K562 (cell line): ENCODE measurements at regions not wholly inside any gene's neighbourhood (a gene's known extent, or its start where the extent isn't known, plus 50 kb on each side); places are given as distances from the start of the nearest gene placed in this dataset.

Source experiments
- ATAC-seq: fragments of 200-7000 bp; cut with Tn5 transposase; 3 replicates; pipeline ENCODE4 v1.9.1; 2020; ENCODE audit warnings: moderate library complexity
- BruUV-seq: library from RNA; stranded (reverse); fragments of 400-500 nt; replicated peaks from 2 replicates; lab custom pipeline; 2021; lab: Mats Ljungman, UMichigan
- CTCF ChIA-PET: fragments of 300-600 bp; formaldehyde crosslinking; extraction: SDS; loops from one replicate; lab custom pipeline; 2021; ENCODE audit warnings: low intra/inter-chr PET ratio; lab: Yijun Ruan, JAX
- POLR2A ChIA-PET: fragments of 300-600, 350-650 bp; sonication (Branson Sonifier 250); formaldehyde crosslinking; extraction: SDS; loops from one replicate; lab custom pipeline; 2021; ENCODE audit warnings: antibody characterized with exemption, inconsistent platforms; lab: Yijun Ruan, JAX
- DNase-seq, 4 experiments: peaks; one replicate each; pipeline versions ENCODE4 v3.0.0 to v3.0.0-alpha.2; 2011 to 2018; ENCODE audit warnings: low spot score in 3 of 4, mixed read lengths in 3 of 4; ENCODE audit errors: extremely low read depth in 1 of 4
- FAIRE-seq: peaks from 2 replicates; lab custom pipeline; 2011; peaks lifted over from hg19 to GRCh38; lab: Jason Lieb, UNC
- H2AFZ ChIP-seq: 2 replicates; pipeline ENCODE4 v1.6.0; 2011; ENCODE audit warnings: low read depth, low read length, control low read depth, inconsistent platforms
- H3K27ac ChIP-seq: fragments of 200-600 bp; 3 replicates; pipeline ENCODE4 v1.8.0; 2011; ENCODE audit warnings: low read depth, mild to moderate bottlenecking, control low read depth, inconsistent platforms, low read length, moderate library complexity, mixed read lengths; ENCODE audit errors: extremely low read depth
- H3K27me3 ChIP-seq, 2 experiments: fragments of 300-600 bp in 1 of 2; 2 replicates in 1 of 2; 3 replicates in 1 of 2; pipeline versions ENCODE4 v1.6.0 to v1.8.0; 2011; ENCODE audit warnings: inconsistent platforms in 2 of 2, low read length in 2 of 2, mild to moderate bottlenecking in 1 of 2, mixed read lengths in 1 of 2, moderate library complexity in 1 of 2; ENCODE audit not compliant: control insufficient read depth in 2 of 2, insufficient read depth in 2 of 2
- H3K36me3 ChIP-seq: fragments of 300-600 bp; 3 replicates; pipeline ENCODE4 v1.8.0; 2011; ENCODE audit warnings: mild to moderate bottlenecking, low read length, inconsistent platforms; ENCODE audit not compliant: control insufficient read depth, insufficient read depth
- H3K4me1 ChIP-seq, 2 experiments: fragments of 200-600 bp in 1 of 2; replicated peaks in 1 of 2; 2 replicates in 1 of 2; 3 replicates in 1 of 2; pipeline versions ENCODE4 v1.5.1 to v1.8.0; 2011; ENCODE audit warnings: inconsistent platforms in 2 of 2, low read length in 2 of 2, mild to moderate bottlenecking in 1 of 2, mixed read lengths in 1 of 2, moderate library complexity in 1 of 2; ENCODE audit not compliant: control insufficient read depth in 2 of 2, insufficient read depth in 2 of 2
- H3K4me2 ChIP-seq: 2 replicates; pipeline ENCODE4 v1.6.1; 2011; ENCODE audit warnings: low read length, control low read depth, inconsistent platforms, mixed read lengths; ENCODE audit not compliant: insufficient read depth
- H3K4me3 ChIP-seq: fragments of 200-600 bp; sonication (generic), shearing (Covaris generic); 2 replicates; pipeline ENCODE4 v1.5.1; 2016; ENCODE audit warnings: control low read depth, inconsistent platforms
- H3K79me2 ChIP-seq: fragments of 200-600 bp; 3 replicates; pipeline ENCODE4 v1.8.0; 2011; ENCODE audit warnings: low read length, inconsistent platforms; ENCODE audit not compliant: control insufficient read depth, insufficient read depth
- H3K9ac ChIP-seq, 2 experiments: 2 replicates each; pipeline versions ENCODE4 v1.6.0 to v1.6.1; 2011; ENCODE audit warnings: low read depth in 2 of 2, low read length in 2 of 2, control low read depth in 1 of 2, inconsistent platforms in 1 of 2, mild to moderate bottlenecking in 1 of 2, mixed read lengths in 1 of 2; ENCODE audit not compliant: insufficient read depth in 1 of 2
- H3K9me1 ChIP-seq: one replicate; pipeline ENCODE4 v1.6.0; 2011; ENCODE audit warnings: inconsistent platforms, mild to moderate bottlenecking, low read length, moderate library complexity; ENCODE audit not compliant: control insufficient read depth, insufficient read depth
- H3K9me3 ChIP-seq: replicated peaks from 2 replicates; pipeline ENCODE4 v1.5.1; 2011; ENCODE audit warnings: low read depth, low read length, inconsistent platforms; ENCODE audit not compliant: control insufficient read depth, insufficient read depth
- H4K20me1 ChIP-seq: replicated peaks from 2 replicates; pipeline ENCODE4 v1.6.1; 2011; ENCODE audit warnings: low read length, inconsistent platforms, mixed read lengths; ENCODE audit not compliant: control insufficient read depth, insufficient read depth
- BRD4 ChIP-seq: fragments of 200-600 bp; sonication (generic); IDR thresholded peaks from 2 replicates; pipeline ENCODE4 v1.6.1; 2017; ENCODE audit warnings: inconsistent platforms
- DMBX1 ChIP-seq: fragments of 250-450 bp; sonication (Bioruptor Pico); IDR thresholded peaks from 2 replicates; pipeline ENCODE4 v1.8.0; 2022; ENCODE audit warnings: inconsistent platforms, mild to moderate bottlenecking, moderate library complexity, borderline replicate concordance
- EP300 ChIP-seq: IDR thresholded peaks from 2 replicates; pipeline ENCODE4 v1.6.1; 2012; ENCODE audit warnings: low read length, improper control_type of control experiment
- EP400 ChIP-seq: fragments of 450-650 bp; IDR thresholded peaks from 2 replicates; pipeline ENCODE4 v1.6.1; 2017; ENCODE audit warnings: antibody characterized with exemption, mild to moderate bottlenecking, moderate library complexity
- HCFC1 ChIP-seq: IDR thresholded peaks from 2 replicates; pipeline ENCODE4 v1.6.1; 2012; ENCODE audit warnings: low read depth, low read length, improper control_type of control experiment
- HMG20A ChIP-seq: fragments of 450-650 bp; formaldehyde crosslinking; conservative IDR thresholded peaks from 2 replicates; pipeline ENCODE4 v1.4.0; 2020; ENCODE audit warnings: mild to moderate bottlenecking, mixed read lengths
- HMGN3 ChIP-seq: IDR thresholded peaks from 2 replicates; pipeline ENCODE4 v1.6.1; 2011; ENCODE audit warnings: borderline replicate concordance, low read depth, mild to moderate bottlenecking, mixed read lengths, low read length; ENCODE audit not compliant: insufficient read length; ENCODE audit errors: extremely low read depth
- KAT2B ChIP-seq: IDR thresholded peaks from one replicate; pipeline ENCODE4 v1.6.1; 2012; ENCODE audit warnings: low read depth, mild to moderate bottlenecking, control low read depth, inconsistent platforms, low read length, moderate library complexity
- MAFG ChIP-seq: fragments of 450-650 bp; conservative IDR thresholded peaks from 2 replicates; pipeline ENCODE4 v1.6.1; 2016; ENCODE audit warnings: missing genetic modification characterization, missing compliant biosample characterization
- NKRF ChIP-seq: fragments of 450-650 bp; IDR thresholded peaks from 2 replicates; pipeline ENCODE4 v1.6.1; 2016; ENCODE audit warnings: borderline replicate concordance
- SETDB1 ChIP-seq: IDR thresholded peaks from one replicate; pipeline ENCODE4 v1.6.1; 2012; ENCODE audit warnings: low read length, control low read depth, inconsistent platforms
- WGBS: fragments of 100-300 bp; shearing (Covaris generic); methylation state at CpG from one replicate; pipeline ENCODE4 v1.1.6; 2016; ENCODE audit warnings: low coverage, mixed read lengths; ENCODE audit not compliant: insufficient coverage; ENCODE audit errors: missing lambda C conversion rate; 5-methylcytosine and 5-hydroxymethylcytosine counted together
- in situ Hi-C: fragments of 300-500 bp; cut with MboI; formaldehyde crosslinking; loops from 4 replicates; pipeline ENCODE4 v1.15.0; 2018; ENCODE audit warnings: inconsistent platforms, mixed read lengths
- intact Hi-C: fragments of 100-400 bp; cut with micrococcal nuclease; formaldehyde crosslinking; loops from 2 replicates; pipeline ENCODE4 v1.14.2; 2022

- no peak overlapping the region for H3K4me3 ChIP-seq
- no peak overlapping the region for H2AFZ ChIP-seq
- no peaks in the 10 kb centered on the region for H3K79me2 ChIP-seq
- DNase-seq (no peak), FAIRE-seq (no peak), ATAC-seq (no peak)
- no peaks in the 10 kb centered on the region for H3K9me1 ChIP-seq
- no peak overlapping the region for H3K4me2 ChIP-seq
- no peak overlapping the region for H3K9ac ChIP-seq
- H3K27me3 ChIP-seq: no peaks in the 10 kb centered on the region
- ChIA-PET POLR2A (no interaction called here), CTCF (no interaction called here)
- H3K27ac ChIP-seq: no peak overlapping the region
- H3K9me3 ChIP-seq: no peaks in the 10 kb centered on the region
- in situ Hi-C loops (no loop called here), intact Hi-C loops (no loop called here)
- H3K36me3 ChIP-seq: no peaks in the 10 kb centered on the region
- BruUV-seq: no TSS peak
- no peaks in the 10 kb centered on the region for H3K4me1 ChIP-seq
- H4K20me1 ChIP-seq: no peaks in the 10 kb centered on the region
- 0% methylated on average over 1 of the region's 1 CpG for WGBS
- TF ChIP-seq DMBX1 (no peak), SETDB1 (no peak), EP300 (no peak), NKRF (no peak), KAT2B (no peak), EP400 (no peak), HMGN3 (no peak), HCFC1 (no peak), HMG20A (no peak), BRD4 (no peak), MAFG (tag) (no peak)
Observed at GRCh38 chr1:87867626-87868025, 538.9 kb downstream of the LMO4 start.
